Colonic mucosa (tissue), 4 donors: ENCODE measurements at regions not wholly inside any gene's neighbourhood (a gene's known extent, or its start where the extent isn't known, plus 50 kb on each side); places are given as distances from the start of the nearest gene placed in this dataset.

Experiments
- DNase-seq: peaks from one replicate; pipeline ENCODE4 v3.0.0-alpha.2; 2020
- H3K27ac ChIP-seq: fragments of 200-600 bp; one replicate; pipeline ENCODE4 v1.8.0; 2021
- H3K27me3 ChIP-seq: fragments of 200-600 bp; one replicate; pipeline ENCODE4 v1.8.0; 2021
- H3K36me3 ChIP-seq: fragments of 200-600 bp; one replicate; pipeline ENCODE4 v1.8.0; 2021
- H3K4me1 ChIP-seq: fragments of 200-600 bp; one replicate; pipeline ENCODE4 v1.8.0; 2021; ENCODE audit warnings: mild to moderate bottlenecking
- H3K4me3 ChIP-seq: fragments of 200-600 bp; one replicate; pipeline ENCODE4 v1.8.0; 2021
- H3K9ac ChIP-seq, 2 donors: one replicate each; pipeline ENCODE4 v1.7.0; 2013; ENCODE audit warnings: control low read depth in 2 of 2, low read depth in 2 of 2, low read length in 2 of 2
- H3K9me3 ChIP-seq: fragments of 200-600 bp; one replicate; pipeline ENCODE4 v1.8.0; 2021
- CTCF ChIP-seq: fragments of 200-600 bp; IDR thresholded peaks from one replicate; pipeline ENCODE4 v1.8.0; 2022; ENCODE audit warnings: antibody characterized with exemption, mild to moderate bottlenecking
- intact Hi-C: fragments of 100-400 bp; cut with DNase I; formaldehyde crosslinking; loops from one replicate; pipeline ENCODE4 v1.14.1; 2022
- donor health status: healthy.
- donor health status: DM: no; HTN: no; CAD: no.
- donor health status: DM: no; HTN: no; CAD: no.

GRCh38 chr15:77781151-77781945 is 148.6 kb upstream of the LINGO1 start:
- H3K9me3 ChIP-seq: no peaks in the 10 kb centered on the region
- H3K36me3 ChIP-seq: no peaks in the 10 kb centered on the region
- TF ChIP-seq CTCF: no peak
- H3K27me3 ChIP-seq: no peaks in the 10 kb centered on the region
- DNase-seq: no peak
- intact Hi-C loops: no loop called here
- H3K4me3 ChIP-seq: no peak overlapping the region
- no peak overlapping the region for H3K9ac ChIP-seq
- no peak overlapping the region for H3K27ac ChIP-seq
- no peaks in the 10 kb centered on the region for H3K4me1 ChIP-seq

- H3K27me3 ChIP-seq: no peaks in the 10 kb centered on the region
- DNase-seq: no peak
- no peak for TF ChIP-seq CTCF
Measured at GRCh38 chr15:77778802-77779201, 146.1 kb upstream of the LINGO1 start.

GRCh38 chr15:77775837-77776236 is 143.1 kb upstream of the LINGO1 start:
- TF ChIP-seq CTCF: no peak
- H3K4me3 ChIP-seq: no peak overlapping the region
- H3K4me1 ChIP-seq: no peaks in the 10 kb centered on the region
- no peaks in the 10 kb centered on the region for H3K9me3 ChIP-seq
- DNase-seq: no peak
- intact Hi-C loops: no loop called here
- no peaks in the 10 kb centered on the region for H3K27me3 ChIP-seq
- no peaks in the 10 kb centered on the region for H3K36me3 ChIP-seq
- H3K9ac ChIP-seq: no peak overlapping the region
- no peak overlapping the region for H3K27ac ChIP-seq

More at GRCh38 chr15:77778802-77779201, 146.1 kb upstream of the LINGO1 start:
- no peaks in the 10 kb centered on the region for H3K36me3 ChIP-seq
- no peak overlapping the region for H3K9ac ChIP-seq
- no peak overlapping the region for H3K27ac ChIP-seq
- H3K4me3 ChIP-seq: no peak overlapping the region
- H3K4me1 ChIP-seq: no peaks in the 10 kb centered on the region
- intact Hi-C loops: no loop called here
- no peaks in the 10 kb centered on the region for H3K9me3 ChIP-seq

GRCh38 chr15:77775373-77775772 is 142.7 kb upstream of the LINGO1 start:
- DNase-seq: no peak
- Histone ChIP-seq H3K4me1 (no peaks in the 10 kb centered on the region), H3K36me3 (no peaks in the 10 kb centered on the region), H3K9ac (no peak overlapping the region), H3K27ac (no peak overlapping the region), H3K9me3 (no peaks in the 10 kb centered on the region), H3K27me3 (no peaks in the 10 kb centered on the region), H3K4me3 (no peak overlapping the region)
- intact Hi-C loops: no loop called here
- TF ChIP-seq CTCF: no peak

- Histone ChIP-seq H3K9ac (no peak overlapping the region), H3K27me3 (no peaks in the 10 kb centered on the region), H3K9me3 (no peaks in the 10 kb centered on the region), H3K4me3 (no peak overlapping the region), H3K36me3 (no peaks in the 10 kb centered on the region), H3K27ac (no peak overlapping the region), H3K4me1 (no peaks in the 10 kb centered on the region)
- no peak for TF ChIP-seq CTCF
- DNase-seq: no peak
- intact Hi-C loops: no loop called here
Measured at GRCh38 chr15:77774350-77774749, 141.6 kb upstream of the LINGO1 start.
